ENCODE measurements at regions not wholly inside any gene's neighbourhood (a gene's known extent, or its start where the extent isn't known, plus 50 kb on each side); places are given as distances from the start of the nearest gene placed in this dataset.

GRCh38 chr12:96108321-96108720 is 72.9 kb upstream of the LTA4H start:
- Histone ChIP-seq H3K23ac (ENCODE audit: insufficient read length) (no peak overlapping the region), H4K20me1 (replicated peaks in 1 of 2; ENCODE audit: control insufficient read depth in 1 of 2, insufficient read depth in 2 of 2, low read length in 2 of 2) (no peaks in the 10 kb centered on the region), H2BK5ac (ENCODE audit: low read depth, low read length) (no peak overlapping the region), H2AFZ (ENCODE audit: low read length) (peak overlapping the region; percentile 34; the same call in 1 of the 2 replicates), H3K4me1 (replicated peaks in 1 of 4; ENCODE audit: control insufficient read depth in 3 of 4, insufficient read depth in 4 of 4, low read length in 3 of 4) (no peaks in the 10 kb centered on the region), H2BK120ac (replicated peaks; ENCODE audit: low read depth, low read length) (no peak overlapping the region), H3K4ac (replicated peaks; ENCODE audit: insufficient read length, low read depth, low read length) (no peak overlapping the region), H3K56ac (replicated peaks; ENCODE audit: insufficient read length, low read depth, low read length) (no peak overlapping the region), H2BK20ac (ENCODE audit: low read length) (no peak overlapping the region), H2AK5ac (ENCODE audit: low read depth, low read length) (no peak overlapping the region), H4K91ac (replicated peaks; ENCODE audit: insufficient read length, low read length) (no peak overlapping the region), H3K18ac (ENCODE audit: extremely low read depth, low read length) (no peak overlapping the region), H3K9ac (replicated peaks in 1 of 4; ENCODE audit: extremely low read depth in 1 of 4, low read depth in 3 of 4, low read length in 3 of 4) (no peak overlapping the region), H3K27ac (ENCODE audit: low read depth, low read length) (no peak overlapping the region), H2BK15ac (ENCODE audit: low read length) (no peak overlapping the region), H4K8ac (ENCODE audit: extremely low read depth, insufficient read depth, low read length) (no peak overlapping the region), H3K36me3 (ENCODE audit: control insufficient read depth in 2 of 4, insufficient read depth in 4 of 4, low read length in 3 of 4) (no peaks in the 10 kb centered on the region), H2BK12ac (ENCODE audit: low read depth, low read length) (no peak overlapping the region), H3K4me3 (ENCODE audit: extremely low read depth in 1 of 4, insufficient read depth in 2 of 4, low read depth in 3 of 4, low read length in 4 of 4) (no peak overlapping the region), H3K79me1 (ENCODE audit: low read depth, low read length) (no peaks in the 10 kb centered on the region), H3K9me3 (ENCODE audit: insufficient read depth in 2 of 2, low read depth in 1 of 2, low read length in 1 of 2) (peaks cover 0 to 3% of the 10 kb centered on the region in 2 experiments; a peak in 1 of 4 replicates), H3K79me2 (ENCODE audit: control insufficient read depth in 1 of 2, insufficient read depth in 2 of 2, low read length in 2 of 2) (no peaks in the 10 kb centered on the region), H3K14ac (ENCODE audit: insufficient read length) (no peak overlapping the region), H3K27me3 (replicated peaks in 1 of 4; ENCODE audit: control insufficient read depth in 3 of 4, extremely low read depth in 1 of 4, insufficient read depth in 3 of 4, low read length in 3 of 4) (no peaks in the 10 kb centered on the region), H3K4me2 (ENCODE audit: insufficient read depth in 1 of 2, low read depth in 2 of 2, low read length in 2 of 2) (no peak overlapping the region), H4K5ac (ENCODE audit: insufficient read length, low read depth, low read length) (no peak overlapping the region), H3K23me2 (ENCODE audit: low read depth, low read length) (no peaks in the 10 kb centered on the region)
- ChIA-PET CTCF (ENCODE audit: partially characterized antibody) (interaction anchor here (1.2 to 2.5 kb wide), 3 partner anchors 14 to 408 kb away, joined by 3 to 5 read pairs (median 4); partner anchors contain the start of gene CFAP54), POLR2A (ENCODE audit: partially characterized antibody) (no interaction called here)
- DNase-seq (ENCODE audit: low read depth in 1 of 2, low spot score in 2 of 2): no peak
- no peak for TF ChIP-seq MAFK (IDR thresholded peaks at IDR 0.05; ENCODE audit: low read depth, low read length)
- TF ChIP-seq EP300 (IDR thresholded peaks at IDR 0.05; ENCODE audit: borderline replicate concordance in 1 of 2, low read depth in 2 of 2, low read length in 2 of 2): no peak
- TF ChIP-seq JUN (IDR thresholded peaks at IDR 0.05; ENCODE audit: low read depth, low read length): no peak
- 82% methylated on average over 7 of the region's 11 CpGs; no CpG with 5 or more reads in 1 of the 2 experiments for WGBS, 2 experiments (ENCODE audit: extremely low coverage in 1 of 2, insufficient coverage in 1 of 2, insufficient read length in 1 of 2, insufficient replicate concordance in 2 of 2, low coverage in 1 of 2, low lambda C conversion rate in 2 of 2, missing lambda C conversion rate in 1 of 2)
- FAIRE-seq: no peak
